HCT116 (cell line): ENCODE measurements at regions not wholly inside any gene's neighbourhood (a gene's known extent, or its start where the extent isn't known, plus 50 kb on each side); places are given as distances from the start of the nearest gene placed in this dataset.

Experiments used
- ATAC-seq: fragments of 200-7000 bp; cut with Tn5 transposase; 2 replicates; pipeline ENCODE4 v1.9.1; 2020; ENCODE audit warnings: mild to moderate bottlenecking, moderate library complexity
- BruUV-seq: library from RNA; stranded (reverse); fragments of 400-500 nt; replicated peaks from 2 replicates; lab custom pipeline; 2021; lab: Mats Ljungman, UMichigan
- CTCF ChIA-PET: fragments of 300-600 bp; sonication (Branson Sonifier 250); formaldehyde crosslinking; loops from one replicate; lab custom pipeline; 2021; ENCODE audit warnings: antibody characterized with exemption; lab: Charles Lee
- POLR2A ChIA-PET: fragments of 300-600, 350-600 bp; sonication (Branson Sonifier 250); formaldehyde crosslinking; loops from one replicate; lab custom pipeline; 2021; ENCODE audit warnings: antibody characterized with exemption; lab: Charles Lee
- RAD21 ChIA-PET, 2 experiments: fragments of 300-600 bp; sonication (Branson Sonifier 250); formaldehyde crosslinking; loops; one replicate each; lab custom pipeline; 2023; ENCODE audit warnings: low total read pairs in 2 of 2; ENCODE audit not compliant: uncharacterized antibody in 2 of 2, unreplicated experiment in 2 of 2, low non-redundant PET in 1 of 2; lab: Charles Lee
- DNase-seq: peaks from one replicate; pipeline ENCODE4 v3.0.0-alpha.2; 2010; ENCODE audit warnings: low read depth, low spot score
- H2AFZ ChIP-seq: fragments of 200-600 bp; shearing (Covaris generic), sonication (generic); 2 replicates; pipeline ENCODE4 v1.6.1; 2017; ENCODE audit warnings: low read depth, mixed run types, mixed read lengths, antibody characterized with exemption, low read length; ENCODE audit not compliant: poor library complexity, severe bottlenecking
- H3K27ac ChIP-seq: 2 replicates; pipeline ENCODE4 v1.5.1; 2012; ENCODE audit warnings: low read depth, low read length
- H3K27me3 ChIP-seq: fragments of 200-600 bp; sonication (generic); 2 replicates; pipeline ENCODE4 v1.6.1; 2016; ENCODE audit warnings: mixed run types, low read length, mixed read lengths; ENCODE audit not compliant: insufficient read depth
- H3K36me3 ChIP-seq, 2 experiments: fragments of 200-500 bp in 1 of 2; fragments of 200-600 bp in 1 of 2; sonication (Bioruptor generic) in 1 of 2; sonication (generic) in 1 of 2; 2 replicates each; pipeline versions ENCODE4 v1.5.1 to v1.6.1; 2014 to 2016; ENCODE audit warnings: low read length in 2 of 2, inconsistent platforms in 1 of 2, mixed read lengths in 1 of 2, mixed run types in 1 of 2; ENCODE audit not compliant: insufficient read depth in 2 of 2, control insufficient read depth in 1 of 2
- H3K4me1 ChIP-seq, 2 experiments: fragments of 200-600 bp in 1 of 2; sonication (generic) in 1 of 2; 2 replicates each; pipeline versions ENCODE4 v1.5.1 to v1.6.1; 2012 to 2017; ENCODE audit warnings: low read length in 2 of 2, inconsistent platforms in 1 of 2, mild to moderate bottlenecking in 1 of 2, mixed read lengths in 1 of 2, mixed run types in 1 of 2, moderate library complexity in 1 of 2; ENCODE audit not compliant: insufficient read depth in 2 of 2, control insufficient read depth in 1 of 2
- H3K4me2 ChIP-seq: fragments of 200-600 bp; sonication (generic); 2 replicates; pipeline ENCODE4 v1.6.1; 2017; ENCODE audit warnings: mixed run types, low read length, mixed read lengths
- H3K4me3 ChIP-seq, 2 experiments: fragments of 200-600 bp in 1 of 2; sonication (generic) in 1 of 2; replicated peaks in 1 of 2; 2 replicates each; pipeline ENCODE4 v1.5.1; 2011 to 2016; ENCODE audit warnings: low read length in 2 of 2, control low read depth in 1 of 2, low read depth in 1 of 2, mild to moderate bottlenecking in 1 of 2, mixed read lengths in 1 of 2, mixed run types in 1 of 2
- H3K79me2 ChIP-seq: fragments of 200-600 bp; sonication (generic); 2 replicates; pipeline ENCODE4 v1.6.1; 2017; ENCODE audit warnings: mild to moderate bottlenecking, mixed run types, low read length, moderate library complexity, mixed read lengths; ENCODE audit not compliant: insufficient read depth
- H3K9ac ChIP-seq: fragments of 200-600 bp; sonication (generic); 2 replicates; pipeline ENCODE4 v1.6.1; 2016; ENCODE audit warnings: low read length, mixed read lengths
- H3K9me2 ChIP-seq: fragments of 200-600 bp; sonication (generic), shearing (Covaris generic); 2 replicates; pipeline ENCODE4 v1.6.1; 2017; ENCODE audit warnings: mixed run types, mild to moderate bottlenecking, moderate library complexity; ENCODE audit not compliant: insufficient read depth
- H3K9me3 ChIP-seq, 2 experiments: fragments of 200-500 bp in 1 of 2; fragments of 200-600 bp in 1 of 2; sonication (Bioruptor generic) in 1 of 2; sonication (generic) in 1 of 2; 2 replicates each; pipeline ENCODE4 v1.6.1; 2014 to 2017; ENCODE audit warnings: low read length in 2 of 2, mixed read lengths in 2 of 2, inconsistent platforms in 1 of 2, low read depth in 1 of 2, mild to moderate bottlenecking in 1 of 2, mixed run types in 1 of 2, moderate library complexity in 1 of 2; ENCODE audit not compliant: control insufficient read depth in 1 of 2, insufficient read depth in 1 of 2
- H4K20me1 ChIP-seq: fragments of 200-600 bp; sonication (generic), shearing (Covaris generic); 2 replicates; pipeline ENCODE4 v1.6.1; 2017; ENCODE audit warnings: mixed run types, mild to moderate bottlenecking, moderate library complexity; ENCODE audit not compliant: insufficient read depth
- ELF1 ChIP-seq: IDR thresholded peaks from 2 replicates; pipeline ENCODE4 v1.6.1; 2012; ENCODE audit warnings: low read depth, borderline replicate concordance
- EZH2phosphoT487 ChIP-seq: fragments of 200-600 bp; IDR thresholded peaks from 2 replicates; pipeline ENCODE4 v1.6.1; 2018; ENCODE audit warnings: antibody characterized with exemption, borderline replicate concordance
- YY1 ChIP-seq: IDR thresholded peaks from 2 replicates; pipeline ENCODE4 v1.6.1; 2011; ENCODE audit warnings: low read length, low read depth, moderate library complexity, mild to moderate bottlenecking; ENCODE audit not compliant: insufficient replicate concordance; ENCODE audit errors: extremely low read depth
- intact Hi-C: fragments of 100-400 bp; cut with micrococcal nuclease; formaldehyde crosslinking; loops from 2 replicates; pipeline ENCODE4 v1.10.0; 2022
- TF ChIP-seq, protein P1 (sequence below): IDR thresholded peaks from 2 replicates; pipeline ENCODE4 v1.6.1; 2012
- TF ChIP-seq, protein P2 (sequence below): IDR thresholded peaks from 2 replicates; pipeline ENCODE4 v1.6.1; 2012
- TF ChIP-seq, protein P3 (sequence below): IDR thresholded peaks from 2 replicates; pipeline ENCODE4 v1.6.1; 2012; ENCODE audit warnings: low read depth

DNA sequence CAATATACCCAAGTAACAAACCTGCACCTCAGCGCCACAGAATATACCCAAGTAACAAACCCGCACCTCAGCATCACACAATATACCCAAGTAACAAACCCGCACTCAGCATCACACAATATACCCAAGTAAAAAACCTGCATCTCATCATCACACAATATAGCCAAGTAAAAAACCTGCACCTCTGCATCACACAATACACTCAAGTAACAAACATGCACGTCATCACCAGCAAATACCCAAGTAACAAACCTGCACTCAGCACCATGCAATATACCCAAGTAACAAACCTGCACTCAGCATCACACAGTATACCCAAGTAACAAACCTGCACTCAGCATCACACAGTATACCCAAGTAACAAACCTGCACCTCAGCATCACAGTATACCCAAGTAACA is 69.8 kb downstream of the UQCRFS1 start:
- no peak overlapping the region for H3K4me3 ChIP-seq
- POLR2A ChIA-PET = no interaction called here
- CTCF ChIA-PET = no interaction called here
- no peak overlapping the region for H2AFZ ChIP-seq
- no peak overlapping the region for H3K27ac ChIP-seq
- ATAC-seq = no peak
- H3K9me3 ChIP-seq = peaks cover 7 to 27% of the 10 kb centered on the region in 2 experiments; a peak in 2 of 4 replicates
- H3K9ac ChIP-seq = no peak overlapping the region
- H4K20me1 ChIP-seq = no peaks in the 10 kb centered on the region
- no peaks in the 10 kb centered on the region for H3K9me2 ChIP-seq
- no peak overlapping the region for H3K4me2 ChIP-seq
- no TSS peak for BruUV-seq
- RAD21 ChIA-PET = no interaction called here
- intact Hi-C loops = no loop called here
- no peak for DNase-seq
- H3K79me2 ChIP-seq = no peaks in the 10 kb centered on the region
- H3K36me3 ChIP-seq = no peaks in the 10 kb centered on the region
- H3K4me1 ChIP-seq = no peaks in the 10 kb centered on the region
- TF ChIP-seq YY1 = no peak
- TF ChIP-seq, protein P1, sequence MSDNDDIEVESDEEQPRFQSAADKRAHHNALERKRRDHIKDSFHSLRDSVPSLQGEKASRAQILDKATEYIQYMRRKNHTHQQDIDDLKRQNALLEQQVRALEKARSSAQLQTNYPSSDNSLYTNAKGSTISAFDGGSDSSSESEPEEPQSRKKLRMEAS = no peak
- TF ChIP-seq EZH2phosphoT487 = no peak
- TF ChIP-seq ELF1 = no peak
- TF ChIP-seq, protein P2, sequence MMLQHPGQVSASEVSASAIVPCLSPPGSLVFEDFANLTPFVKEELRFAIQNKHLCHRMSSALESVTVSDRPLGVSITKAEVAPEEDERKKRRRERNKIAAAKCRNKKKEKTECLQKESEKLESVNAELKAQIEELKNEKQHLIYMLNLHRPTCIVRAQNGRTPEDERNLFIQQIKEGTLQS = no peak
- TF ChIP-seq, protein P3, sequence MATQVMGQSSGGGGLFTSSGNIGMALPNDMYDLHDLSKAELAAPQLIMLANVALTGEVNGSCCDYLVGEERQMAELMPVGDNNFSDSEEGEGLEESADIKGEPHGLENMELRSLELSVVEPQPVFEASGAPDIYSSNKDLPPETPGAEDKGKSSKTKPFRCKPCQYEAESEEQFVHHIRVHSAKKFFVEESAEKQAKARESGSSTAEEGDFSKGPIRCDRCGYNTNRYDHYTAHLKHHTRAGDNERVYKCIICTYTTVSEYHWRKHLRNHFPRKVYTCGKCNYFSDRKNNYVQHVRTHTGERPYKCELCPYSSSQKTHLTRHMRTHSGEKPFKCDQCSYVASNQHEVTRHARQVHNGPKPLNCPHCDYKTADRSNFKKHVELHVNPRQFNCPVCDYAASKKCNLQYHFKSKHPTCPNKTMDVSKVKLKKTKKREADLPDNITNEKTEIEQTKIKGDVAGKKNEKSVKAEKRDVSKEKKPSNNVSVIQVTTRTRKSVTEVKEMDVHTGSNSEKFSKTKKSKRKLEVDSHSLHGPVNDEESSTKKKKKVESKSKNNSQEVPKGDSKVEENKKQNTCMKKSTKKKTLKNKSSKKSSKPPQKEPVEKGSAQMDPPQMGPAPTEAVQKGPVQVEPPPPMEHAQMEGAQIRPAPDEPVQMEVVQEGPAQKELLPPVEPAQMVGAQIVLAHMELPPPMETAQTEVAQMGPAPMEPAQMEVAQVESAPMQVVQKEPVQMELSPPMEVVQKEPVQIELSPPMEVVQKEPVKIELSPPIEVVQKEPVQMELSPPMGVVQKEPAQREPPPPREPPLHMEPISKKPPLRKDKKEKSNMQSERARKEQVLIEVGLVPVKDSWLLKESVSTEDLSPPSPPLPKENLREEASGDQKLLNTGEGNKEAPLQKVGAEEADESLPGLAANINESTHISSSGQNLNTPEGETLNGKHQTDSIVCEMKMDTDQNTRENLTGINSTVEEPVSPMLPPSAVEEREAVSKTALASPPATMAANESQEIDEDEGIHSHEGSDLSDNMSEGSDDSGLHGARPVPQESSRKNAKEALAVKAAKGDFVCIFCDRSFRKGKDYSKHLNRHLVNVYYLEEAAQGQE = no peak
- no peaks in the 10 kb centered on the region for H3K27me3 ChIP-seq
